GM18868 (cell line): ENCODE measurements at regions not wholly inside any gene's neighbourhood (a gene's known extent, or its start where the extent isn't known, plus 50 kb on each side); places are given as distances from the start of the nearest gene placed in this dataset.

Experiments used
- ATAC-seq: cut with Tn5 transposase; IDR thresholded peaks from one replicate; pipeline ENCODE4 v1.9.1; 2021; ENCODE audit warnings: mild to moderate bottlenecking, moderate library complexity; ENCODE audit not compliant: unreplicated experiment

- no peak for ATAC-seq
Observed at GRCh38 chr6:144796070-144796469, 510.9 kb downstream of the UTRN start.

- no peak for ATAC-seq
Observed at GRCh38 chr6:144797881-144798589, 512.9 kb downstream of the UTRN start.

- ATAC-seq = no peak
Observed at GRCh38 chr6:144804246-144804790, 519.2 kb downstream of the UTRN start.

- ATAC-seq = no peak
Observed at GRCh38 chr6:144805049-144805448, 519.9 kb downstream of the UTRN start.

GRCh38 chr6:144806222-144806621 is 521.1 kb downstream of the UTRN start:
- no peak for ATAC-seq

- ATAC-seq = no peak
Observed at GRCh38 chr6:144809120-144809519, 524.0 kb downstream of the UTRN start.

- ATAC-seq = no peak
Observed at GRCh38 chr6:144809969-144810368, 524.8 kb downstream of the UTRN start.

- ATAC-seq = no peak
Observed at GRCh38 chr6:144811140-144811539, 526.0 kb downstream of the UTRN start.

- no peak for ATAC-seq
Observed at GRCh38 chr6:144816936-144817335, 531.8 kb downstream of the UTRN start.

GRCh38 chr6:144820270-144820669 is 535.1 kb downstream of the UTRN start:
- ATAC-seq = no peak

- no peak for ATAC-seq
Observed at GRCh38 chr6:144823131-144823530, 538.0 kb downstream of the UTRN start.

- ATAC-seq = no peak
Observed at GRCh38 chr6:144824018-144824417, 538.9 kb downstream of the UTRN start.

GRCh38 chr6:144834426-144835038 is 549.4 kb downstream of the UTRN start:
- ATAC-seq = no peak

- ATAC-seq = no peak
Observed at GRCh38 chr6:144835322-144835973, 550.3 kb downstream of the UTRN start.

- no peak for ATAC-seq
Observed at GRCh38 chr6:144840619-144841018, 555.5 kb downstream of the UTRN start.

GRCh38 chr6:144843701-144844100 is 558.6 kb downstream of the UTRN start:
- ATAC-seq = no peak

- ATAC-seq = no peak
Observed at GRCh38 chr6:144844596-144844995, 559.5 kb downstream of the UTRN start.

GRCh38 chr6:144845186-144845585 is 560.1 kb downstream of the UTRN start:
- no peak for ATAC-seq

GRCh38 chr6:144847916-144848315 is 562.8 kb downstream of the UTRN start:
- ATAC-seq = no peak

- ATAC-seq = no peak
Observed at GRCh38 chr6:144849920-144850319, 564.8 kb downstream of the UTRN start.

- ATAC-seq = no peak
Observed at GRCh38 chr6:144853603-144854002, 568.5 kb downstream of the UTRN start.

GRCh38 chr6:144854654-144855053 is 569.5 kb downstream of the UTRN start:
- ATAC-seq = no peak
